Vagina (tissue), 2 donors: ENCODE measurements at regions not wholly inside any gene's neighbourhood (a gene's known extent, or its start where the extent isn't known, plus 50 kb on each side); places are given as distances from the start of the nearest gene placed in this dataset.

ENCODE experiments used
- DNase-seq, 2 donors: peaks; one replicate each; pipeline ENCODE4 v3.0.0-alpha.2; 2017; ENCODE audit errors: extremely low spot score in 2 of 2
- H3K27ac ChIP-seq: fragments of 200-600 bp; sonication (generic); one replicate; pipeline ENCODE4 v1.5.1; 2019
- H3K27me3 ChIP-seq: fragments of 200-600 bp; sonication (generic); one replicate; pipeline ENCODE4 v1.5.1; 2019
- H3K36me3 ChIP-seq, 2 donors: fragments of 200-600 bp; sonication (generic); one replicate each; pipeline ENCODE4 v1.5.1; 2017 to 2019
- H3K4me1 ChIP-seq: fragments of 200-600 bp; sonication (generic); one replicate; pipeline ENCODE4 v1.5.1; 2019
- H3K4me3 ChIP-seq, 2 donors: fragments of 200-600 bp; sonication (generic); 1 replicate in 1 of 2; 2 replicates in 1 of 2; pipeline ENCODE4 v1.5.1; 2016 to 2019
- H3K9me3 ChIP-seq: fragments of 200-600 bp; sonication (generic); one replicate; pipeline ENCODE4 v1.5.1; 2019
- CTCF ChIP-seq, 3 experiments: fragments of 450-650 bp in 2 of 3; fragments of 200-600 bp in 1 of 3; sonication (generic) in 1 of 3; IDR thresholded peaks; one replicate each; pipeline ENCODE4 v1.5.1; 2017 to 2019; ENCODE audit warnings: antibody characterized with exemption in 3 of 3, mild to moderate bottlenecking in 2 of 3, moderate library complexity in 2 of 3
- POLR2A ChIP-seq, 2 donors: fragments of 450-650 bp; IDR thresholded peaks; one replicate each; pipeline ENCODE4 v1.6.1; 2017; ENCODE audit warnings: antibody characterized with exemption in 2 of 2, mild to moderate bottlenecking in 2 of 2, moderate library complexity in 2 of 2
- POLR2AphosphoS5 ChIP-seq, 2 donors: sonication (generic); formaldehyde crosslinking; IDR thresholded peaks; one replicate each; pipeline ENCODE4 v1.9.0; 2017; ENCODE audit warnings: antibody characterized with exemption in 2 of 2, mild to moderate bottlenecking in 2 of 2, low read depth in 1 of 2; ENCODE audit not compliant: insufficient read depth in 1 of 2
- intact Hi-C: fragments of 100-400 bp; cut with DNase I; formaldehyde crosslinking; loops from one replicate; pipeline ENCODE4 v1.15.1; 2023

- Histone ChIP-seq H3K9me3 (no peaks in the 10 kb centered on the region), H3K4me1 (no peaks in the 10 kb centered on the region), H3K27me3 (no peaks in the 10 kb centered on the region), H3K4me3 (no peak overlapping the region), H3K27ac (no peak overlapping the region), H3K36me3 (no peaks in the 10 kb centered on the region)
- intact Hi-C loops, result no loop called here
- DNase-seq, result no peak
- TF ChIP-seq POLR2AphosphoS5 (IDR thresholded peaks at IDR 0.05; ENCODE audit: insufficient read depth in 1 of 2, low read depth in 1 of 2) (no peak), POLR2A (IDR thresholded peaks at IDR 0.05) (no peak), CTCF (IDR thresholded peaks at IDR 0.05) (no peak)
Measured at GRCh38 chr22:35206889-35207288, 50.4 kb upstream of the HMGXB4 start.
